ENCODE measurements at regions not wholly inside any gene's neighbourhood (a gene's known extent, or its start where the extent isn't known, plus 50 kb on each side); places are given as distances from the start of the nearest gene placed in this dataset.
A peak's percentile ranks its signal among the peaks of the same experiment; 100 is the strongest.

DNA sequence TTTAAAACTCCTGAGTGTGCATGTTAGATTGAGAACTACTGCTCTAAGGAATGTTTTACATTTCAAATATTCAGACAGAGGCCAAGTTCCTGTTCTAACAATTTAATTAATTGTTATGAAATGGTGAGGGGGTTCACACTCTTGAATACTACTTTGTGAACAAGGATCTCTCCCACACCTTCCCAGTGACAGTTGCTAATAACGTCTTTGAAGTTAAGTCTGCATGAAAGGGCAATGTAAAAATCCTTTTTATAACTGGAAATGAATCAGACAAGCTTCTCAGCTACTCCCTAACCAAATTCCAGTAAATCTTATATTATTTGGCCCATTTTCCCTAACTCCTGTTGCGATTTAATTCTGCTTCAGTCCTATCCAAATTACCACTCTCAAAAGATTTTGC lies 828.5 kb upstream of the ADAMTS5 start:
- no peak for DNase-seq (ENCODE audit: low read depth)
- TF ChIP-seq, protein P1, sequence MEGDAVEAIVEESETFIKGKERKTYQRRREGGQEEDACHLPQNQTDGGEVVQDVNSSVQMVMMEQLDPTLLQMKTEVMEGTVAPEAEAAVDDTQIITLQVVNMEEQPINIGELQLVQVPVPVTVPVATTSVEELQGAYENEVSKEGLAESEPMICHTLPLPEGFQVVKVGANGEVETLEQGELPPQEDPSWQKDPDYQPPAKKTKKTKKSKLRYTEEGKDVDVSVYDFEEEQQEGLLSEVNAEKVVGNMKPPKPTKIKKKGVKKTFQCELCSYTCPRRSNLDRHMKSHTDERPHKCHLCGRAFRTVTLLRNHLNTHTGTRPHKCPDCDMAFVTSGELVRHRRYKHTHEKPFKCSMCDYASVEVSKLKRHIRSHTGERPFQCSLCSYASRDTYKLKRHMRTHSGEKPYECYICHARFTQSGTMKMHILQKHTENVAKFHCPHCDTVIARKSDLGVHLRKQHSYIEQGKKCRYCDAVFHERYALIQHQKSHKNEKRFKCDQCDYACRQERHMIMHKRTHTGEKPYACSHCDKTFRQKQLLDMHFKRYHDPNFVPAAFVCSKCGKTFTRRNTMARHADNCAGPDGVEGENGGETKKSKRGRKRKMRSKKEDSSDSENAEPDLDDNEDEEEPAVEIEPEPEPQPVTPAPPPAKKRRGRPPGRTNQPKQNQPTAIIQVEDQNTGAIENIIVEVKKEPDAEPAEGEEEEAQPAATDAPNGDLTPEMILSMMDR (IDR thresholded peaks at IDR 0.05; ENCODE audit: insufficient read depth, low read length), result no peak
- no peak overlapping the region for H3K4me3 ChIP-seq (ENCODE audit: low read depth, low read length)

DNA sequence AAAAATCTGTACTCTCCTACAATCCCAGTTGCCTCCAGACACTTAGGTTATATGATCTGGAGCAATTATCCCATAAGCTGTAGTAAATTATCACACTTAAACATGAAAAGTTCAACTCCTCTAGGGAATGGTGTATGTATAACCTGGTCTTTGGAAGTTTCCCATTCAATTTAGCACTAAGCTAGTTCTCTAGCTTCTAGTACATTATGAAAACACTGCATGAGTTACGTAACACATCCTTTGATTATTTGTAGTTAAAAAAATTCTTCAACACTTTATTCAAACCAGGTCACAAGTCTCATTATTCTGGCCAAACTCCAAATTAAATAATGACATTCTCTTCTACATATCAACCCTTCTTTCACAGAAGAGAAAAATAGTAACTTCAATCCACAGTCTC lies 827.0 kb upstream of the ADAMTS5 start:
- TF ChIP-seq, protein P1 (IDR thresholded peaks at IDR 0.05; ENCODE audit: insufficient read depth, low read length), result no peak
- H3K4me3 ChIP-seq (ENCODE audit: low read depth, low read length), result no peak overlapping the region
- DNase-seq (ENCODE audit: low read depth), result no peak

- DNase-seq (ENCODE audit: low read depth), result no peak
- TF ChIP-seq, protein P1 (IDR thresholded peaks at IDR 0.05; ENCODE audit: insufficient read depth, low read length), result no peak
These were observed 820.2 kb upstream of the ADAMTS5 start for GRCh38 chr21:27787046-27787445.

DNA sequence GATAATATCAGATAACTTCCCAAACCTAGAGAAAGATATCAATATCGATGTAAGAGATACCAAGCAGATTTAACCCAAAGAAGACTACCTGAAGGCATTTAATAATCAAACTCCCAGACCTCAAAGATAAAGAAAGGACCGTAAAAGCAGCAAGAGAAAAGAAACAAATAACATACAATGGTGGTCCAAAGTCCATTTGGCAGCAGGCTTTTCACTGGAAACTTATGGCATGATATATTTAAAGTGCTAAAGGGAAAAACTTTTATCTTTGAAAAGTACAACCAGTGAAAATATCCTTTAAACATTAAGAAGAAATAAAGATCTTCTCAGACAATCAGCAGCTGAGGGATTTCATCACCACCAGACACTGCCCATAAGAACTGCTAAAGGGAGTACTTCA lies 812.7 kb upstream of the ADAMTS5 start:
- DNase-seq (ENCODE audit: low read depth), result no peak
- no peak overlapping the region for H3K4me3 ChIP-seq (ENCODE audit: low read depth, low read length)
- TF ChIP-seq, protein P1 (IDR thresholded peaks at IDR 0.05; ENCODE audit: insufficient read depth, low read length), result no peak

More at GRCh38 chr21:27787046-27787445, 820.2 kb upstream of the ADAMTS5 start:
- H3K4me3 ChIP-seq (ENCODE audit: low read depth, low read length), result no peak overlapping the region

DNA sequence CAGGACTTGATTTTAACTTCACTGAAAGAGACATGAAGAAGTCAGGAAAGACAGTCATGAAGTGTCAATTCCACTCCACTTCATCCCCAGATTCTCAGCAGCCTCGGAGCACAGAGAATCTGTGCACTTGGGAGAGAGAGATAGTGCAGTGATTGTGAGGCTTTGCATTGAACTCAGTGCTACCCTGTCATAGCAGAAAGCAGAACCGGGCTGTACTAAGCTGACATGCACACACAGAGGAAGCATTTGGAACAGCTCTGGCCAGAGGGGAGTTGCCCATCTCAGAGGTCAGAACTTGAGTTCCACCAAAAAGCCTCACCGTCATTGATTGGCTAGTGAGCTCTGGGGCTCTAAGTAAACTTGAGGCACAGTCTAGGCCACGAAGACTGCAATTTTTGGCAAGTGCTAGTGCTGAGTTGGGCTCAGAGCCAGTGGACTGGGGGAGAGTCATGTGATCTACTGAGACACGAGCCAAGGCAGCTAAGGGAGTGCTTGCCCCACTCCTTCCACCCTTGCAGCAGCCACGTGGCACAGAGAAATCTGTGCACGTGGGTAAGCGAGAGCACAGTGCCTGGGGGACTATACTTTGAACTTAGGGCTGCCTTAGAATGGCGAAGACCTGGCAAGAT lies 810.2 kb upstream of the ADAMTS5 start:
- DNase-seq (ENCODE audit: low read depth), result peak; percentile 68
- TF ChIP-seq, protein P1 (IDR thresholded peaks at IDR 0.05; ENCODE audit: insufficient read depth, low read length), result no peak

GRCh38 chr21:27772816-27773215 lies 805.9 kb upstream of the ADAMTS5 start:
- TF ChIP-seq, protein P1 (IDR thresholded peaks at IDR 0.05; ENCODE audit: insufficient read depth, low read length), result no peak
- peak; percentile 72 for DNase-seq (ENCODE audit: low read depth)
- no peak overlapping the region for H3K4me3 ChIP-seq (ENCODE audit: low read depth, low read length)

More for the DNA sequence above, 810.2 kb upstream of the ADAMTS5 start:
- H3K4me3 ChIP-seq (ENCODE audit: low read depth, low read length), result no peak overlapping the region
